Iris pigment epithelial cell (primary cell): ENCODE measurements at regions not wholly inside any gene's neighbourhood (a gene's known extent, or its start where the extent isn't known, plus 50 kb on each side); places are given as distances from the start of the nearest gene placed in this dataset.
"Not testable (repeated sequence)": the region's sequence is repeated elsewhere in the genome, so short reads cannot be mapped to it uniquely, and the experiment has no call there.

Source experiments
- DNase-seq: peaks from one replicate; pipeline ENCODE4 v3.0.0-alpha.2; 2011; ENCODE audit warnings: low read depth

DNA sequence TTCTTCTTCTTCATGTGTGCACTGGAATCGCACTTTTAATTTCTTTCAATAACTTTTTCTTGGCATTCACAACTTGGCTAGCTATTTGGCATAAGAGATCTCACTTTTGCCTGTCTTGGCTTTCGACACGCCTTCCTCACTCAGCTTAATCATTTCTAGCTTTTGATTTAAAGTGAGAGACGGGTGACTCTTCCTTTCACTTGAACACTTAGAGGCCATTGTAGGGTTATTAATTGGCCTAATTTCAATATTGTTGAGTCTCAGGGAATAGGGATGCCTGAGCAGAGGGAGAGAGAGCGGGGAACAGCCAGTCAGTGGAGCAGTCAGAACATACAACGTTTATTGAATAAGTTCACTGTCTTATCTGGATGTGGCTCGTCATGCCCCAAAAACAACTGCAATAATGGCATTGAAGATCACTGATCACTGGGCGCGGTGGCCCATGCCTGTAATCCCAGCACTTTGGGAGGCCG is 200.3 kb downstream of the SEC14L1 start:
- DNase-seq: no peak

DNA sequence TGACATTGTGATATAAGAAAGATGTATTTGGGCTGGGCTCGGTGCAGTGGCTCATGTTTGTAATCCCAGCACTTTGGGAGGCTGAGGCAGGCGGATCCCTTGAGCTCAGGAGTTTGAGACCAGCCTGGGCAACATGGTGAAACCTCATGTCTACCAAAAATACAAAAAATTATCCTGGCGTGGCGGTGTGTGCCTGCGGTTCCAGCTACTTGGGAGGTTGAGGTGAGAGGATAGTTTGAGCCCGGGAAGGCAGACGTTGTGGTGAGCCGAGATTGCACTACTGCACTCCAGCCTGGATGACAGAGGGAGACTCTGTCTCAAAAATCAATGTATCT is 201.9 kb downstream of the SEC14L1 start:
- DNase-seq: not testable (repeated sequence)

DNA sequence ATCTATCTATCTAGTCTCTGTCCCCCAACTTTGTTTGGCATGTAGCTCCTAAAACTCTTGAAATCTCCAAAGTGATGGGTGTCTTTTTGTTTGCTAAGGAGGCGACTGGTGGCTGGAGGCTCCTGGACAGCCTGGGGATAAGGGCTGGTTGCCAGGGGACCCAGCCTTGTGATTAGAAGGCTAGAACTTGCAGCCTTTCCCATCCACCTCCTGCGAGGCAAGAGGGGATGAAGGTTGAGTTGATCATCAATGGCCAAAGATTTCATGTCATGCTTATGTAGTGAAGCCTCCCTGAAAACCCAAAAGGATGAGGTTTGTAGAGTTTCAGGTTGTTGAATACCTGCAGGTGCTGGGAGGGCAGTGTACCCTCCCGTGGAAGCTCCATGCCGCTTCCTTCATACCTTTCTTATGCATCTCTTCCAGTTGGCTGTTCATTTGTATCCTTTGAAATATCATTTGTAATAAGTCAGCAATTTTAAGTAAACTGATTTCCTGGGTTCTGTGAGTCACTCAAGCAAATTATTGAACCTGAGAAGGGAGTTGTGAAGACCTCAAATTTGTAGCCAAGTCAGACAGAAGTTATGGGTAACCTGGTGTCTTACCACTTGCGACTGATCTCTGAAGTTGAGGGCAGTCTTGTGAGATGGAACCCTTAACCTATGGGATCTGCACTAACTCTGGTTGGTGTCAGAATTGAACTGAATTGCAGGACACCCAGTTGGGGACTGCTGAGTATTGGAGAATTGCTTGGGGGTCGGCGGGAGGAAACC is 202.4 kb downstream of the SEC14L1 start:
- DNase-seq: no peak

GRCh38 chr17:77344038-77344437 is 203.3 kb downstream of the SEC14L1 start:
- no peak for DNase-seq

GRCh38 chr17:77345260-77345910 is 204.6 kb downstream of the SEC14L1 start:
- no peak for DNase-seq

GRCh38 chr17:77346765-77347164 is 206.0 kb downstream of the SEC14L1 start:
- no peak for DNase-seq

DNA sequence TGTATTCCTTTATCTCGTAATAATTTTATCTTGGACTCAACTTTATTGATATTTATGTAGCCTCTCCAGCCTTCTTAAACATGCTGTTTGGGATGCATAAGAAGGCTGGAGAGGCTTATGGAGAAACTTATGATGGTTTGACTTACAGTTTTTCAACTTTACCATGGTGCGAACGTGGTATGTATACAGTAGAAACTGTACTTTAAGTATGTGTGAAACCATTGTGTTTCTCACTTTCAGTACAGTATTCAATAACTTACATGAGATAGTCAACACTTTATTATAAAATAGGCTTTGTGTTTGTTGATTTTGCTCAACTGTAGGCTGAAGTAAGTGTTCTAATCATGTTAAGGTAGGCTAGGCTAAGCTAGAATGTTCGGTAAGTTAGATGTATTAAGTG is 206.8 kb downstream of the SEC14L1 start:
- no peak for DNase-seq

DNA sequence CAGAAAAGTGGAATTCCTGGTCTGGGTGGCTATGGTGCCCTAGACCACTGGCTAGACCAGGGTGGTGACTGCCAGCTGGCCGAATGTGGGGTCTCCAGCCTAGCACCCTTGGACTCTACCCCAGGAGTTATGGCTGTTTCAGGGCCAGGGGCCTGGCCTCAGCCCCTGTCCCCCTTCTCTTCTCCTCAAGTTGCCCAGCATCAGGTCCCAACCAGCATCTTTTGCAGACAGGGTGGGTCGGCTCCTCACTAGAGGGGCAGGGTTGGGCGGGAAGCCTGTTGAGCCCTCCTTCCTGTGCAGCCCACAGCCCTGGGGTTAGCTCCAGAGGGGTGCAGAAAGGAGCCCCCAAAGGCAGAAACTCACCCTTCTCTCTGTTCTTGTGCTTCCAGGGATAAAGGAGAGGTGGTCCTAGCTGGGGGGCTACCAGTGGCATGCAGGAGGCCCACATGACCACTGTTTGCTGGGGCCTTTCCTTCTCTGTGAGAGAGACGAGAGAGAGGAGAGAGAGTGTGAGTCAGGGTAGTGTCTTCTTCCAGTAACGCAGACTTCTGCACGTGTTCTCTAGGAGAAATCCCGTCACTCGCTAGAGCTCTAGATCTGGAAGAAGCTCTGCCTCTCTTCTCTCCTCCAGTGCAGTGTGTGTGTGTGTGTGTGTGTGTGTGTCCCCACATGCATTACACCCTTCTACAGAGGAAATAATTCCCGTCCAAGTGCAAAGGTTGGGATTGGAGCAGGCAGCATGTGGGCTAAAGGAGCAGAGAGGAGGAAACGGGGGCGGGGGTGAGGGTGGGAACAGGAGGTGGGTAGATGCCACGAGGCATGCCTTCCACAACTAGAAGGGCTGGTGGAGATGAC is 209.4 kb downstream of the SEC14L1 start:
- peak; percentile 88 for DNase-seq

DNA sequence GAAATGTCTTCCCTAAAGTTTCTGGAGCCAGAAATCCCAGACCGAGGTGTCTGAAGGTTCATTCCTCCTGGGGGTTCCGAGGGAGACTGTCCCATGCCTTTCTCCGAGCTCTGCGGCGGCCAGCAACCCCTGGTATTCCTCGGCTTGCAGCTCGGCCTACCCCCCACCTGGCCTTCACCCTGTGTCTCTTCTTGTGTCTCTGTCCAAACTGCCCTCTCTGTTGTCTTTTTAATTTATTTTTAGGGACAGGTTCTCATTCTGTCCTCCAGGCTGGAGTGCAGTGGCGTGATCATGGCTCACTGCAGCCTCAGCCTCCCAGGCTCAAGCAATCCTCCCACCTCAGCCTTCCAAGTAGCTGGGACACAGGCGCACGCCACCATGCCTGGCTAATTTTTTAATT is 211.7 kb downstream of the SEC14L1 start:
- no peak for DNase-seq

GRCh38 chr17:77352996-77353395 is 212.2 kb downstream of the SEC14L1 start:
- DNase-seq: no peak

DNA sequence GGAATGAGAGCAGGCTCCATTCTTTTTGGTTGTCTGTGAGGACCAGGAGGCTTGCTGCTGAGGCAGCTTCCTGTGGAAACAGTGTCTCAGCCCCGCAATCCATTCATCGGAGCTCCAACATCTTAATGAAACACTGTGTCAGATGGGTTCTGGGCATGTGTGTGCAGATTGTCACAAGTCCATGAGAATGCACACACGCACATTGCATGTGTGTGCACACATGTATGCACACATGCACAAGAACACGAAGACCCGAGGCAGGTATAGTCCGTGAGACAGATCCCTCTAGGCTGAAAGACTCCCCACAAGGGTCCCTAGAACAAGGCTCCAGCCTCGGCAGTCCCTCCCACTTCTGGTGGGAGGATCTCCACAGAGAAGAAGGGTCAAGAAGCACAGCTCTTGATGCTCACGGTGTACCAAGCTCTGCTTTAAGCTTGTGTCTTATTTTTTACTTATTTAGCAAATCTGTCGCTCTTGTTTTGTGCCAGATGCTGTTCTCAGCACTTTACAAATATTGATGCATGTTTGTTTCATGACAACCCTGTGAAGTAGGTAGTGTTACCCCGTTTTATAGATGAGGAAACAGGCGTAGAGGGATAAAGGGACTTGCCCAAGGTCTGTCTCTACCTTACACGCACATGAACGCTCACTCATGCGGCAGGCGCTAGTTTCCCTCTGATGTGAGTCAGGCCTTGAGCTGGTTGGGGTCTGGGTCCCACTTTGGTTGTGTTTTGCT is 213.1 kb downstream of the SEC14L1 start:
- DNase-seq: no peak

- DNase-seq: no peak
Observed at GRCh38 chr17:77354420-77354669, 213.6 kb downstream of the SEC14L1 start.

DNA sequence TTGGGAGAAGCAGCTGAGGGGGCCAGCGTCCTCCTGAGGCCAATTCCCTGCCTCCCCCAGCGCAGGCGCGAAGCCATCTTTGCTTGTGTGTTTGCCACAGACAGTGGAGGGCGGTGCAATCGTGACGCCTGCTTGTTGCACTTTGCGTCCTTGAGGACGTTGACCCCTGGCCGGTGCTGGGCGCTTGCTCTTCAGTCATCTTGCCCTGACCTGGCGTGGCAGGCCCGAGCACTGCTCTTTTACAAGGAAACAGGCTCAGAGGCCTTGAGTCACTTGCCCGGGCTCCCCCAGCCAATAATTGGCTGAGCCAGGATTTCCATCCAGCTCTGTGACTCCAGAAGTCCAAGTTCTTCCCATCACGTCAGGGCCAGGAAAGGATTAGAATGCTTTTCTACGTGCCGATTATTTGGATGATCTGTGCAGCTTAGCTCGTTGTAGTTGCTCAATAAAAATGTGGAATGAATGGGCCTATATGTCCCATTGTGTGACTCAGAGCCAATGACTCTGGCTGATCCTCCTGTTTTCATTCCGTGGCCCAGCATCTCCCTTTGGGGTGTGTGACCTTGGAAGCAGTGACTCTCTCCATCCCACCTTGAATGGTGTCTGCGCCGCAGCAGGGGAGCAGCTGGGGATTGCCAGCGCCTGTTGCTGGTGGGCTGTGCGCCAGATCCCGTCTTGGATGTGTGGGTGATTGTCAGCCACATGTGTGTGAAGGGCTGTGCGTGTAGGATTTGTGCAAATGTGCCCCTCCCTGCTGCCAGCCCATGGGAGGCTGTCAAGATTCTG is 214.1 kb downstream of the SEC14L1 start:
- DNase-seq: peak; percentile 95

GRCh38 chr17:77356109-77356689 is 215.4 kb downstream of the SEC14L1 start:
- DNase-seq: no peak

DNA sequence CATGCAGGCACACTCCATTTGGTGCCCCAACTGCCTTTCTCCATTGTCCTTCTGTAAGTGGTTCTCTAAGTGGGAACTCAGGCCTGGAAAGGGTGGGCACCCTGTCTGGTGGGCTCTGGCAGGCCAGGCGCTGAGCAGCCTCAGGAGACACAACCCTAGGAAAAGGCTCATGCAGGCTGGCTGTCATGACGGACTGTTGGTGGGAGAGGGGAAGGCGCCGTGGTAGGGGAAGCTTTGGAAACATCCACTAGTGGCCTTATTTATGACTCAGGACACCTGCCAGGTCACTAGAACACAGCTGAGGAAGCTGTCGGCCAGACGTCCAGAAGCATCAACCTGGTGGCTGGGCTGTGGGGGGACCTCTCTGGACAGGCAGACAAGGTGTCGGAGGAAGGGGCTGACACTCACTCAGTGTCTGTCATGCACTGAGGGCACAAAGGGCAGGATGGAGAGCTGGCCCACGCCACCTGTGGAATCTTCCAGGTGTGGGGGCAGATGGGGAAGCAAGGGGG is 216.0 kb downstream of the SEC14L1 start:
- no peak for DNase-seq

GRCh38 chr17:77358801-77359200 is 218.0 kb downstream of the SEC14L1 start:
- no peak for DNase-seq

DNA sequence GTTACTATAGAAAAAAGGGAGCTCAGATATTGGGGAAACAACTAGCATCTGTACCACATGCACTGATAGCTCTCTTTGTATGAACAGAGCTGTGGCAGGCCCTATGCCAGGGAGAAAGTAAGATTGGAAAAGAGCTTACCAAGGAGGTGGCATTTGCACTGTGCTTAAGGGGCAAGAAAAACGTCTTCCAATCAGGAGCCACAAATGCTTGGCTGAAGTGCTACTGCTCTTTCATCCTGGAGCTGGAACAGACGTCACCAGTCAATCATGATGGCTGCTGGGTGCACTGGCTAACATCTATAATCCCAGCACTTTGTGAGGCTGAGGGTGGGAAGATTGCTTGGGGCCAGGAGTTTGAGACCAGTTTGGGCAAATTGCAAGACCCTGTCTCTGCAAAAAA is 218.5 kb downstream of the SEC14L1 start:
- no peak for DNase-seq

- no peak for DNase-seq
Observed at GRCh38 chr17:77361986-77362620, 221.3 kb downstream of the SEC14L1 start.

DNA sequence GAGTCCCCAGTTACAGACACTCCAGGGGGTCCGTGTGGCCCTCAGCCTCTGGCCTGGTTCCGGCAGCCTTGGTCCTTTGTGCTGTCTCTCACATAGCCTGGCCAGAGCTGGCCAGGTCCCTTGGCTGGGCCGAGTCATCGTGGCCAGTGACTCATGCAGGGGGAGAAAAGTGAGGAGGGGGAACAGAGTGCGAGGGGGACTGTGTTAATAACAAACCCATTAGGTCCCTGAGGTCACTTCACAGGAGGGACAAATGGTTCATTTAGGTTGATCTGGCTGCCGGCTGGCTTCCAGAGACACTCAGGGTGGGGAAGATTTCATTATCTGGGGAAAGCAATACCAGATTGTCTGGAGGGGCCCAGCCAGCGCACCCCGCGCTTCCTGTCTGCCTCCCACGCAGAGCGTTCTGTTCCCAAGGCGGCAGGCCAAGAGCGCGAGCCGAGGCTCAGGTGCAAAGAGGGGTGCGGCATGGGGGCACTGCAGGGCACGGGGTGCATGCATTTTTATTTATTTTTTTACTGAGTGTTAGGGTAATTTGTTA is 223.1 kb downstream of the SEC14L1 start:
- peak; percentile 63 for DNase-seq

DNA sequence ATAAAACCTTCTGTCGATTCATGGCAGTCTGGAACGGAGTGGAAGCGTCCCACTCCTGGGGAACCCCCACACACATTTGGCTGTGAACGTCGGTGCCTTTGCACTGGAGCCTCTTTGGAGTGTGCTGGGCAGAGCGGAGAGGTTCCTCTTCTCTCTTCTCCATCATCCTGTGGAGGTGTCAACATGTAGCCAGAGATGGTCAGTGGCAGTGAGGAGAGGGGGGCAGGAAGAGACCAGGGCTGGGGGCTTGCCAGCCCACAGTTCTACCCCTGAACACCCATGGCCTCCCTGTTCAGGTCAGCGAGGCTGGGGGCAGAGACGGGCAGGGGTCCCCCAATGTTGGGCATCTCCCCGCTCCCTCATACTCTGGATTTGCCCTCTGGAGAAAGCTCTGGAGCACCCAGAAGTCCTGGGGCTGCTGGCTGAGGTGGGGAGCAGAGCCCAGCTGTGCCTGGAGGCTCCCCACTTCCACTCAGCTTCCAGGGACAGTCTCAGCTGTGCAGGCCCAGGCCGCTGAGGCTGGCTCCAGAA is 223.7 kb downstream of the SEC14L1 start:
- DNase-seq: no peak
